Lower leg skin (tissue), 3 donors: ENCODE measurements at regions not wholly inside any gene's neighbourhood (a gene's known extent, or its start where the extent isn't known, plus 50 kb on each side); places are given as distances from the start of the nearest gene placed in this dataset.
"Not testable (repeated sequence)": the region's sequence is repeated elsewhere in the genome, so short reads cannot be mapped to it uniquely, and the experiment has no call there.

Experiments
- POLR2A ChIP-seq, 2 donors: fragments of 450-650 bp; IDR thresholded peaks; one replicate each; pipeline ENCODE4 v1.6.1; 2016 to 2017; ENCODE audit warnings: antibody characterized with exemption in 2 of 2, mild to moderate bottlenecking in 1 of 2, moderate library complexity in 1 of 2
- TF ChIP-seq, protein P1 (sequence below), 3 donors: fragments of 450-650 bp; IDR thresholded peaks; one replicate each; pipeline ENCODE4 v1.5.1; 2016; ENCODE audit warnings: antibody characterized with exemption in 3 of 3, mild to moderate bottlenecking in 3 of 3, moderate library complexity in 2 of 3

DNA sequence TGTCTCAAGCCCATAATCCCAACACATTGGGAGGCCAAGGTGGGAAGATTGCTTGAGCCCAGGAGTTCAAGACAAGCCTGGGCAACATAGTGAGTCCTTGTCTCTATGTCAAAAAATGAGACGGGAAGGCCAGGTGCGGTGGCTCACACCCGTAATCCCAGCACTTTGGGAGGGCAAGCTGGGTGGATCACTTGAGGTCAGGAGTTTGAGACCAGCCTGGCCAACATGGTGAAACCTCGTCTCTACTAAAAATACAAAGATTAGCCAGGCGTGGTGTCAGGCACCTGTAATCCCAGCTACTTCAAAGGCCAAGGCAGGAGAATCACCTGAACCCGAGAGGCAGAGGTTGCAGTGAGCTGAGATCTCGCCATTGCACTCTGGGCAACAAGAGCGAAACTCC is 75.2 kb upstream of the CAB39 start:
- TF ChIP-seq, protein P1, sequence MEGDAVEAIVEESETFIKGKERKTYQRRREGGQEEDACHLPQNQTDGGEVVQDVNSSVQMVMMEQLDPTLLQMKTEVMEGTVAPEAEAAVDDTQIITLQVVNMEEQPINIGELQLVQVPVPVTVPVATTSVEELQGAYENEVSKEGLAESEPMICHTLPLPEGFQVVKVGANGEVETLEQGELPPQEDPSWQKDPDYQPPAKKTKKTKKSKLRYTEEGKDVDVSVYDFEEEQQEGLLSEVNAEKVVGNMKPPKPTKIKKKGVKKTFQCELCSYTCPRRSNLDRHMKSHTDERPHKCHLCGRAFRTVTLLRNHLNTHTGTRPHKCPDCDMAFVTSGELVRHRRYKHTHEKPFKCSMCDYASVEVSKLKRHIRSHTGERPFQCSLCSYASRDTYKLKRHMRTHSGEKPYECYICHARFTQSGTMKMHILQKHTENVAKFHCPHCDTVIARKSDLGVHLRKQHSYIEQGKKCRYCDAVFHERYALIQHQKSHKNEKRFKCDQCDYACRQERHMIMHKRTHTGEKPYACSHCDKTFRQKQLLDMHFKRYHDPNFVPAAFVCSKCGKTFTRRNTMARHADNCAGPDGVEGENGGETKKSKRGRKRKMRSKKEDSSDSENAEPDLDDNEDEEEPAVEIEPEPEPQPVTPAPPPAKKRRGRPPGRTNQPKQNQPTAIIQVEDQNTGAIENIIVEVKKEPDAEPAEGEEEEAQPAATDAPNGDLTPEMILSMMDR (IDR thresholded peaks at IDR 0.05), result not testable (repeated sequence)
- TF ChIP-seq POLR2A (IDR thresholded peaks at IDR 0.05), result not testable (repeated sequence)
